ENCODE measurements at regions not wholly inside any gene's neighbourhood (a gene's known extent, or its start where the extent isn't known, plus 50 kb on each side); places are given as distances from the start of the nearest gene placed in this dataset.

GRCh38 chr16:73322856-73323255, 274.9 kb upstream of the ZFHX3 start:
- POLR2A ChIA-PET (ENCODE audit: partially characterized antibody) = no interaction called here

More at GRCh38 chr16:73322856-73323255, 274.9 kb upstream of the ZFHX3 start:
- no peak overlapping the region for H2BK12ac ChIP-seq (ENCODE audit: low read depth, low read length)
- TF ChIP-seq CHD2 (IDR thresholded peaks at IDR 0.05; ENCODE audit: low read length) (no peak), SP4 (IDR thresholded peaks at IDR 0.05; ENCODE audit: low read length) (no peak), SUZ12 (IDR thresholded peaks at IDR 0.05; ENCODE audit: low read length) (no peak), PHF8 (conservative IDR thresholded peaks at IDR 0.05; ENCODE audit: low read depth, low read length) (no peak), CBX8 (IDR thresholded peaks at IDR 0.05; ENCODE audit: borderline replicate concordance, low read depth, low read length) (no peak), BRCA1 (IDR thresholded peaks at IDR 0.05; ENCODE audit: low read depth, low read length) (no peak)
- no peak overlapping the region for H2BK120ac ChIP-seq (replicated peaks; ENCODE audit: low read depth, low read length)
- H3K27me3 ChIP-seq (replicated peaks in 1 of 4; ENCODE audit: control insufficient read depth in 3 of 4, extremely low read depth in 1 of 4, insufficient read depth in 3 of 4, low read length in 3 of 4) = no peaks in the 10 kb centered on the region
- H2BK15ac ChIP-seq (ENCODE audit: low read length) = no peak overlapping the region
- no peak for FAIRE-seq
- 91% methylated on average over 4 of the region's 4 CpGs; no CpG with 5 or more reads in 1 of the 2 experiments for WGBS, 2 experiments (ENCODE audit: extremely low coverage in 1 of 2, insufficient coverage in 1 of 2, insufficient read length in 1 of 2, insufficient replicate concordance in 2 of 2, low coverage in 1 of 2, low lambda C conversion rate in 2 of 2, missing lambda C conversion rate in 1 of 2)
- no peaks in the 10 kb centered on the region for H4K20me1 ChIP-seq (replicated peaks in 1 of 2; ENCODE audit: control insufficient read depth in 1 of 2, insufficient read depth in 2 of 2, low read length in 2 of 2)
- no peak overlapping the region for H3K18ac ChIP-seq (ENCODE audit: extremely low read depth, low read length)
- H2BK20ac ChIP-seq (ENCODE audit: low read length) = no peak overlapping the region
- no peak overlapping the region for H3K23ac ChIP-seq (ENCODE audit: insufficient read length)
- H3K23me2 ChIP-seq (ENCODE audit: low read depth, low read length) = no peaks in the 10 kb centered on the region; the same call in 1 of the 2 replicates
- H3K27ac ChIP-seq (ENCODE audit: low read depth, low read length) = no peak overlapping the region
- no peak overlapping the region for H3K9ac ChIP-seq (replicated peaks in 1 of 4; ENCODE audit: extremely low read depth in 1 of 4, low read depth in 3 of 4, low read length in 3 of 4)
- H3K4ac ChIP-seq (replicated peaks; ENCODE audit: insufficient read length, low read depth, low read length) = no peak overlapping the region
- H3K4me1 ChIP-seq (replicated peaks in 1 of 4; ENCODE audit: control insufficient read depth in 3 of 4, insufficient read depth in 4 of 4, low read length in 3 of 4) = 0 out of 7 replicates have a peak, but pooled peaks cover 0 to 3% (median 0%) of the 10 kb centered on the region in 4 experiments
- CTCF ChIA-PET (ENCODE audit: partially characterized antibody) = no interaction called here
- H2AK5ac ChIP-seq (ENCODE audit: low read depth, low read length) = no peak overlapping the region
- H3K56ac ChIP-seq (replicated peaks; ENCODE audit: insufficient read length, low read depth, low read length) = no peak overlapping the region
- no peak overlapping the region for H4K91ac ChIP-seq (replicated peaks; ENCODE audit: insufficient read length, low read length)
- no peak overlapping the region for H3K14ac ChIP-seq (ENCODE audit: insufficient read length)
- H3K9me3 ChIP-seq (ENCODE audit: insufficient read depth in 2 of 2, low read depth in 1 of 2, low read length in 1 of 2) = no peaks in the 10 kb centered on the region
- H2BK5ac ChIP-seq (ENCODE audit: low read depth, low read length) = no peak overlapping the region
- no peak overlapping the region for H4K5ac ChIP-seq (ENCODE audit: insufficient read length, low read depth, low read length)
- no peaks in the 10 kb centered on the region for H3K36me3 ChIP-seq (ENCODE audit: control insufficient read depth in 2 of 4, insufficient read depth in 4 of 4, low read length in 3 of 4)
- H3K79me1 ChIP-seq (ENCODE audit: low read depth, low read length) = no peaks in the 10 kb centered on the region
- no peak for DNase-seq (ENCODE audit: low read depth in 1 of 2, low spot score in 2 of 2)
- no peak overlapping the region for H3K4me3 ChIP-seq (ENCODE audit: extremely low read depth in 1 of 4, insufficient read depth in 2 of 4, low read depth in 3 of 4, low read length in 4 of 4)
- H3K79me2 ChIP-seq (ENCODE audit: control insufficient read depth in 1 of 2, insufficient read depth in 2 of 2, low read length in 2 of 2) = no peaks in the 10 kb centered on the region
- no peak overlapping the region for H4K8ac ChIP-seq (ENCODE audit: extremely low read depth, insufficient read depth, low read length)
- no peak overlapping the region for H2AFZ ChIP-seq (ENCODE audit: low read length)
- no peak overlapping the region for H3K4me2 ChIP-seq (ENCODE audit: insufficient read depth in 1 of 2, low read depth in 2 of 2, low read length in 2 of 2)

All from H1 (cell line).